Suprapubic skin (tissue), 4 donors: ENCODE measurements at regions not wholly inside any gene's neighbourhood (a gene's known extent, or its start where the extent isn't known, plus 50 kb on each side); places are given as distances from the start of the nearest gene placed in this dataset.

ENCODE experiments used
- DNase-seq, 2 donors: peaks; one replicate each; pipeline ENCODE4 v3.0.0-alpha.2; 2019; ENCODE audit warnings: low spot score in 2 of 2
- H3K27ac ChIP-seq: fragments of 200-600 bp; sonication (generic); one replicate; pipeline ENCODE4 v1.5.1; 2019
- H3K27me3 ChIP-seq: fragments of 200-600 bp; sonication (generic); one replicate; pipeline ENCODE4 v1.5.1; 2019
- H3K36me3 ChIP-seq: fragments of 200-600 bp; sonication (generic); one replicate; pipeline ENCODE4 v1.5.1; 2019
- H3K4me1 ChIP-seq: fragments of 200-600 bp; sonication (generic); one replicate; pipeline ENCODE4 v1.5.1; 2019
- H3K4me3 ChIP-seq: fragments of 200-600 bp; sonication (generic); one replicate; pipeline ENCODE4 v1.5.1; 2019; ENCODE audit warnings: mild to moderate bottlenecking
- H3K9me3 ChIP-seq: fragments of 200-600 bp; sonication (generic); one replicate; pipeline ENCODE4 v1.5.1; 2019
- EP300 ChIP-seq: sonication (generic); formaldehyde crosslinking; IDR thresholded peaks from one replicate; pipeline ENCODE4 v1.6.1; 2017; ENCODE audit warnings: antibody characterized with exemption
- POLR2A ChIP-seq, 2 donors: fragments of 450-650 bp; IDR thresholded peaks; one replicate each; pipeline ENCODE4 v1.6.1; 2017; ENCODE audit warnings: antibody characterized with exemption in 2 of 2, mild to moderate bottlenecking in 2 of 2, moderate library complexity in 2 of 2
- POLR2AphosphoS5 ChIP-seq, 3 donors: sonication (generic); formaldehyde crosslinking; IDR thresholded peaks; one replicate each; pipeline ENCODE4 v1.6.1; 2017; ENCODE audit warnings: antibody characterized with exemption in 3 of 3
- WGBS: methylation state at CpG from one replicate; pipeline ENCODE4 v1.1.5; 2018; 5-methylcytosine and 5-hydroxymethylcytosine counted together
- TF ChIP-seq, protein P1 (sequence below), 2 donors: fragments of 200-600 bp in 1 of 2; fragments of 450-650 bp in 1 of 2; sonication (generic) in 1 of 2; IDR thresholded peaks; one replicate each; pipeline ENCODE4 v1.5.1; 2016 to 2019; ENCODE audit warnings: antibody characterized with exemption in 2 of 2, mild to moderate bottlenecking in 1 of 2, moderate library complexity in 1 of 2

DNA sequence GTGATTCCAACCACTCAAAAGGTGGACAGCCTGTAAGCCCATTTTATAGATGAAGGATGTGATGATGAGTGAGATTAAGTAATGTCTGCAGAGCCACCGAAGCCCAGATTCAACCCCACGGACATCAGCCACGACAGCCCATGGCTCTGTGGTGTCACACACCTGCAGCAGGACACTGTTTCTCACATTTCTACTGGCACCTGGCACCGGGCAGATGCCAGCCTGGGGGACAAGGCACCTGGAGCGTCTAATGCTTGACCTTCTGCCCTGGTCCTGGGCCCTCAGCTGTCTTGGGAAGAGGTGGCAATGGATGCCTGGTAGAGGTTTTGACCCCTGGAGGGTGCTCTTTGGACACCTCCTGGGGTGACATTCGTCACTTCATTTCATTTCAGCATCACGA is 176.3 kb downstream of the ANAPC1 start:
- 93% methylated on average over 7 of the region's 7 CpGs for WGBS
- peak; percentile 41 to 53 for DNase-seq
- Histone ChIP-seq H3K36me3 (no peaks in the 10 kb centered on the region), H3K9me3 (no peaks in the 10 kb centered on the region), H3K27me3 (no peaks in the 10 kb centered on the region), H3K4me3 (no peak overlapping the region), H3K27ac (no peak overlapping the region), H3K4me1 (peaks cover 18% of the 10 kb centered on the region)
- TF ChIP-seq, protein P1, sequence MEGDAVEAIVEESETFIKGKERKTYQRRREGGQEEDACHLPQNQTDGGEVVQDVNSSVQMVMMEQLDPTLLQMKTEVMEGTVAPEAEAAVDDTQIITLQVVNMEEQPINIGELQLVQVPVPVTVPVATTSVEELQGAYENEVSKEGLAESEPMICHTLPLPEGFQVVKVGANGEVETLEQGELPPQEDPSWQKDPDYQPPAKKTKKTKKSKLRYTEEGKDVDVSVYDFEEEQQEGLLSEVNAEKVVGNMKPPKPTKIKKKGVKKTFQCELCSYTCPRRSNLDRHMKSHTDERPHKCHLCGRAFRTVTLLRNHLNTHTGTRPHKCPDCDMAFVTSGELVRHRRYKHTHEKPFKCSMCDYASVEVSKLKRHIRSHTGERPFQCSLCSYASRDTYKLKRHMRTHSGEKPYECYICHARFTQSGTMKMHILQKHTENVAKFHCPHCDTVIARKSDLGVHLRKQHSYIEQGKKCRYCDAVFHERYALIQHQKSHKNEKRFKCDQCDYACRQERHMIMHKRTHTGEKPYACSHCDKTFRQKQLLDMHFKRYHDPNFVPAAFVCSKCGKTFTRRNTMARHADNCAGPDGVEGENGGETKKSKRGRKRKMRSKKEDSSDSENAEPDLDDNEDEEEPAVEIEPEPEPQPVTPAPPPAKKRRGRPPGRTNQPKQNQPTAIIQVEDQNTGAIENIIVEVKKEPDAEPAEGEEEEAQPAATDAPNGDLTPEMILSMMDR (IDR thresholded peaks at IDR 0.05), result no peak
- TF ChIP-seq POLR2AphosphoS5 (IDR thresholded peaks at IDR 0.05) (no peak), POLR2A (IDR thresholded peaks at IDR 0.05) (no peak), EP300 (no peak)

- no peak overlapping the region for H3K27ac ChIP-seq
- no peak overlapping the region for H3K4me3 ChIP-seq
- WGBS, result 70% methylated on average over 4 of the region's 4 CpGs
- TF ChIP-seq POLR2A (IDR thresholded peaks at IDR 0.05) (no peak), POLR2AphosphoS5 (IDR thresholded peaks at IDR 0.05) (no peak), EP300 (no peak)
- TF ChIP-seq, protein P1 (IDR thresholded peaks at IDR 0.05), result no peak
- peak in 1 of 2 donors; percentile 28 for DNase-seq
- H3K36me3 ChIP-seq, result no peaks in the 10 kb centered on the region
- peaks cover 17% of the 10 kb centered on the region for H3K4me1 ChIP-seq
- H3K27me3 ChIP-seq, result no peaks in the 10 kb centered on the region
- no peaks in the 10 kb centered on the region for H3K9me3 ChIP-seq
Measured at GRCh38 chr2:111708476-111709180, 175.4 kb downstream of the ANAPC1 start.

- Histone ChIP-seq H3K27ac (no peak overlapping the region), H3K4me3 (no peak overlapping the region), H3K36me3 (no peaks in the 10 kb centered on the region), H3K27me3 (no peaks in the 10 kb centered on the region), H3K9me3 (no peaks in the 10 kb centered on the region), H3K4me1 (peaks cover 17% of the 10 kb centered on the region)
- TF ChIP-seq POLR2AphosphoS5 (IDR thresholded peaks at IDR 0.05) (no peak), EP300 (no peak), POLR2A (IDR thresholded peaks at IDR 0.05) (no peak)
- TF ChIP-seq, protein P1 (IDR thresholded peaks at IDR 0.05), result no peak
- DNase-seq, result peak in 1 of 2 donors; percentile 55
- 85% methylated on average over 3 of the region's 3 CpGs for WGBS
Measured at GRCh38 chr2:111709321-111709720, 174.7 kb downstream of the ANAPC1 start.

- 91% methylated on average over 3 of the region's 6 CpGs for WGBS
- TF ChIP-seq, protein P1 (IDR thresholded peaks at IDR 0.05), result no peak
- TF ChIP-seq EP300, result no peak
- TF ChIP-seq POLR2A (IDR thresholded peaks at IDR 0.05), result no peak
- TF ChIP-seq POLR2AphosphoS5 (IDR thresholded peaks at IDR 0.05), result no peak
- Histone ChIP-seq H3K4me1 (peaks cover 17% of the 10 kb centered on the region), H3K4me3 (no peak overlapping the region), H3K9me3 (no peaks in the 10 kb centered on the region), H3K36me3 (no peaks in the 10 kb centered on the region), H3K27ac (no peak overlapping the region), H3K27me3 (no peaks in the 10 kb centered on the region)
- peak in 1 of 2 donors; percentile 62 for DNase-seq
Measured at GRCh38 chr2:111710085-111710484, 173.9 kb downstream of the ANAPC1 start.

GRCh38 chr2:111710613-111711012 is 173.4 kb downstream of the ANAPC1 start:
- Histone ChIP-seq H3K27me3 (no peaks in the 10 kb centered on the region), H3K36me3 (no peaks in the 10 kb centered on the region), H3K4me3 (no peak overlapping the region), H3K4me1 (peaks cover 12% of the 10 kb centered on the region), H3K27ac (no peak overlapping the region), H3K9me3 (no peaks in the 10 kb centered on the region)
- peak in 1 of 2 donors; percentile 38 for DNase-seq
- WGBS, result 73% methylated on average over 2 of the region's 4 CpGs
- TF ChIP-seq POLR2A (IDR thresholded peaks at IDR 0.05) (no peak), EP300 (no peak), POLR2AphosphoS5 (IDR thresholded peaks at IDR 0.05) (no peak)
- TF ChIP-seq, protein P1 (IDR thresholded peaks at IDR 0.05), result no peak
